GM03348 (cell line): ENCODE measurements at regions not wholly inside any gene's neighbourhood (a gene's known extent, or its start where the extent isn't known, plus 50 kb on each side); places are given as distances from the start of the nearest gene placed in this dataset.
"Not testable (repeated sequence)": the region's sequence is repeated elsewhere in the genome, so short reads cannot be mapped to it uniquely, and the experiment has no call there.

ENCODE experiments used
- DNase-seq: peaks from one replicate; pipeline ENCODE4 v3.0.0; 2012; ENCODE audit warnings: low spot score

DNA sequence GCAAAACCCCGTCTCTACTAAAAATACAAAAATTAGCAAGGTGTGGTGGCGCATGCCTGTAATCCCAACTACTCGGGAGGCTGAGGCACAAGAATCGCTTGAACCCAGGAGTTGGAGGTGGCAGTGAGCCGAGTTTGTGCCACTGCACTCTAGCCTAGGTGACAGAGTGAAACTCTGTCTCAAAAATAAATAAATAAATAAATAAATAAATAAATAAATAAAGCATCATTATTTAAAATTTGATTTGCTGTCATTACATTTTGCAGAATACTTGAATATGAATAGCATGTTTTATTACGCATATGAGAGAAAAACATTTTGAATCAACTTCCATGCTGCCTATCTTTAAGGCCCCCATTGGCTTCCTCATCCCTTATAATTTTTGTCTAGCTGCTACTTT is 53.4 kb upstream of the MED14 start:
- not testable (repeated sequence) for DNase-seq

- DNase-seq: no peak
Measured at GRCh38 chrX:40792433-40792832, 57.1 kb upstream of the MED14 start.

GRCh38 chrX:40794829-40795130 is 59.4 kb upstream of the MED14 start:
- DNase-seq: not testable (repeated sequence)

GRCh38 chrX:40799745-40800144 is 64.4 kb upstream of the MED14 start:
- DNase-seq: not testable (repeated sequence)

- DNase-seq: no peak
Measured at GRCh38 chrX:40805404-40805803, 70.1 kb upstream of the MED14 start.

DNA sequence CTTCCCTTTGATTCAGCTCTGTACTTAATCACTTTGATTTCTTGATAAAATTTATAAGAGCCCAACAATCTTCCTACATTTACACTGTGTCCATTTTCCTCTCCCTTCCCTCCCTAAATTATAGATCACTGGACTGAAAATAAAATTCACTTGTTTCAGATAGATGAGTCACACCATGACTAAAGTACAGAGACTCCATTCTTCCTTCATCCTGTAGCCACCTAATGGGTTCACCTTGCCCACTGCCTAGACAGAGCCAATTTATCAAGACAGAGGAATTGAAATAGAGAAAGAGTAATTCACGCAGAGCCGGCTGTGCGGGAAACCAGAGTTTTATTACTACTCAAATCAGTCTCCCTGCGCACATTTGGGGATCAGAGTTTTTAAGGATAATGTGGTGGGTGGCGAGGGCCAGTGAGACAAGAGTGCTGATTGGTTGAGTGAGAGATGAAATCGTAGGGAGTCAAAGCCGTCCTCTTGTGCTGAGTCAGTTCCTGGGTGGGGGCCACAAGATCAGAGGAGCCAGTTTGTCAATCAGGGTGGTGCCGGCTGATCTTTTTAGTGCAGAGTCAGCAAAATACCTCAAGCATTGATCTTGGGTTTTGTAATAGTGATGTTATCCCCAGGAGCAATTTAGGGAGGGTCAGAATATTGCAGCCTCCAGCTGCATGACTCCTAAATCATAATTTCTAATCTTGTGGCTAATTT is 71.3 kb upstream of the MED14 start:
- no peak for DNase-seq

DNA sequence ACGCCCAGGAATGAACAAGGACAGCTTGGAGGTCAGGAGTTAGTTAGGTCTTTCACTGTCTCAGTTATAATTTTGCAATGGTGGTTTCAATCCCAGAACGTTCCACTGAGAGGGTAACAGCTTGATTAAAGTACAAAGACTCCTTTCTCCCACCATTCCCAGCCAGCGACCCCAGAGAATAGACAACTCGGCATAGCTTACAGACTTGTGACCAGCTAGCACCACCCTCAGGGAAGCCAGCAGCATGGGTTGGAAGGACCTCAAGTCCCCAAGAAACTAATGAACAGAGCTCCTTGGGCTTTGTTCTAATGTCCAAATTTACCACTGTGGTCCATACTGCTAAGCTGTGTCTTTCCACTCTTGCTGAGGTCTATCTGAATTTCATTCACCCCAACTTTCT is 72.0 kb upstream of the MED14 start:
- no peak for DNase-seq

DNA sequence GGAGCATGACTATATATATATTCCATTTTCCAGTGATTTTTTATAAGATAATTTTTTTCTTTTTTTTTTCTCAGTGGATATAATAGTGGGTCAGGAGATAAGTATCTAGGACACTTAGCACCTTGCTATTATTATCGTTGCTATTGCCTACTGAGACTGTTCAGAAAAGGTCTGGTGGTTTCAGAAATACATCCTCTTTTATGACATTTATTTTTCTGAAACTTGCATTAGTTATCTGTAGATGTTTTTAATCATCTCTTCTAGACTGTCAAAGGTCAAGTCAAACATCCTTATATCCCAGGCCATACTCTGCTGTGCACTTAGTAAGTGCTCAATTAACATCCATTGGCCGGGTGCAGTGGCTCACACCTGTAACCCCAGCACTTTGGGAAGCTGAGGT is 72.9 kb upstream of the MED14 start:
- DNase-seq: no peak

DNA sequence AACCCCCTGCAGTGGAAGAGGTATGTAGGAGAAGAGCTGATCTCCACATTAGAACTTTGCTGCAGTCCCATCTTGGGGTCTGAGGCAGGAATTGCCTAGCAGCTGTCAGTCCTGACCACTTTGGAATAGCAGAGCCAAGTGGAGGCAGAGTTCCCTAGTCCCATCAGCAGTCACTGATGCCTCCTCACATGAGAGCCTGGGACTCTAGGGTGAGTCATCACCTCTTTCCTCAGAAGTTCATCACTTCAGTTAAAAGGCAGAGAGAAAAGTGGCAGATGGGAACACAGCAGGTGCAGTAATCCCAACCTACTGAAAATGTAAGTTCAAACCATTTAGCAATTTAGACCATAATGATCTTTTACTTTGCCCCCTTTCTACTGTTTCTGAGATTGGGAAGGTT is 73.9 kb upstream of the MED14 start:
- DNase-seq: peak; percentile 24

DNA sequence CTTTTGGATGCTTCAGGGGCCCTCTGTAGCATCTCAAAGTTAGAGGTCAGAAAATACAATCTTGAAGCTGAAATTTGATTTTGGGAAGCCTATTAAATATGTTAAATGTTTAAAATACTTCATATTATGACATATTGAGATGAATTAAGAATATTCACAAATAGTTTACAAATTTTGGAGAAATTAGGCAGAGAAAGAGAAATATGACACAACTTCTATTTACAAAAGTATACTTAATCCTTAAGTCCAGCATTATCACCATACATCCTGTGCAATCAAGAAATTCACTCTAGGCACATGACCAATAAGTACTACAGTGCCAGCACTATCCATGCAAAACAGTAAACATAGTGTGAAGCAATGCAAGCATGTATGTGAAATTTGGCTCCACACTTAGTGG is 79.7 kb upstream of the MED14 start:
- DNase-seq: not testable (repeated sequence)

GRCh38 chrX:40816906-40817305 is 81.6 kb upstream of the MED14 start:
- DNase-seq: no peak

- no peak for DNase-seq
Measured at GRCh38 chrX:40818236-40818635, 82.9 kb upstream of the MED14 start.

- no peak for DNase-seq
Measured at GRCh38 chrX:40821780-40822179, 86.4 kb upstream of the MED14 start.

DNA sequence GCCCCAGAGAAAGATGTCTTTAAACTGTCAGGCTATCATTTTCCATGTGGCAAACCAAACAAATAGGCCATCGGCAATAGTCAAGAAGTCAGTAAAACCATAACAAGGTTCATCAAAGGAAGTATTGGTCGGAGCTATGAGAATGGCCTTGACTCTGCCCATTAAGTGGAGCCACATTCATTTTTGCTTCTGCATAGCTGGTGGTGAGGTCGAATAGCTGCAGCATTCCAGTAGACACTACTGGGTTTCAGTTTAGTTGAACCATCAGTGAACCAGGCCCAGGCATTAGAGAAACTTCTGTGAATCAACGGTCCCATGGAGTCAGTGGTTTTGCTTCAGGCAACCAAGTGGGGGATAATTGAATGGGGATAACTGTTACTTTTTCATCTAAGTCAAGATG is 92.0 kb upstream of the MED14 start:
- no peak for DNase-seq

GRCh38 chrX:40831750-40832149 is 96.4 kb upstream of the MED14 start:
- no peak for DNase-seq

DNA sequence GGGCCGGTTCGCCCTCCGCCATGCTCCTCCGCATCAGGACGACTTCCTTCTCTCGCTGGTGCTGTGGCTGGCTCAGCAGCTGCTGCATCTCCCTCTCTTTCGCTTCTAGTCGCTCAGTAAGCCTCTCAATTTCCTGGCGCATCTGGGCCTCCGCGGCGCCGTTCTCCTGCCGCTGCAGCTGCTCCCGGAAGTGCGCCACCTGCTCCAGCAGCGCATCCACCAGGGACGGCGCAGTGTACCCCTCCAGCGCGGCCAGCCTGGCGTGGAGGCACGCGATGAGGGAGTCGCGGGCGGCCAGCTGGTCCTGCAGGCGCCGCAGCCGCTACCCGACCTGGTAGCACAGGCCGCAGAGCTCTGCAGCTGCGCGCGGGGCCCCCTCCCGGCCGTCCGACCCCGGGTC is 97.4 kb upstream of the MED14 start:
- DNase-seq: no peak

GRCh38 chrX:40834225-40834624 is 98.9 kb upstream of the MED14 start:
- DNase-seq: no peak

- no peak for DNase-seq
Measured at GRCh38 chrX:40835526-40835925, 100.2 kb upstream of the MED14 start.

DNA sequence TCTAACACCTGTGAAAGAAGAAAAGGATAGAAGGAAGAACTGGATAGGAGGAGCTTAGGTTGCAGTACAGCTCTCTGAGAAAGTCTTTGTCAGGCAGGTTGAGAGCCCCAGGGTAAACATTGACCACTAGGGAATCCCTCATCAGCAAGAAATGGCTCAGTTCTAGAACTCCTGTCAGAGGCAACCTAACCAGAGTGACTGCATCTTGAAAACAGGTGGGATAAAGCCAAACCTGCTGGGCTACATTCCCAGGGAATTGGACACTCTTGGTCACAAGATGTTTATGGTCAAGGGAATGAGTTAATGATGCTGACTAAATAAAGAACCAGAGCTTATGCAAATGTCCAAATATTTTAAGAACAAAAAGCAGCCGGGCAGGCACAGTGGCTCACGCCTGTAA is 108.3 kb upstream of the MED14 start:
- DNase-seq: no peak

DNA sequence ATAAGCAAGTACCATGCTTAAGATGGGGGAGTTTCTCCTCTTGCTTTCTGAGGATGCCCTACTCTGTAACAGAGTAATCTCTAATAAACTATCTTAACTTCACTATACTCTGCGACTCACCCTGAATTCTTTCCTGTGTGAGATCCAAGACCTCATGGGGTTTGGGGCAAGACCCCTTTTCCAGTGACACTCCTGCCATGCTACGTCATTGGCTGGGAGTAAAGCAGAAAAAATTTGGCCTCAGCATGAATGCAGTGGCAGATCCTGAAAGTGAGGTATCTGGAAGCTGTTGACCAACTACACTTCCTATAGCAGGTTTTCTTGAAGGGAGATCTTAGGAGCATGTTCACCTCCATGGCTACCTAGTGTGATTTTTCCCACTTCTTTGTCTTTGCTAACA is 109.1 kb upstream of the MED14 start:
- DNase-seq: no peak

DNA sequence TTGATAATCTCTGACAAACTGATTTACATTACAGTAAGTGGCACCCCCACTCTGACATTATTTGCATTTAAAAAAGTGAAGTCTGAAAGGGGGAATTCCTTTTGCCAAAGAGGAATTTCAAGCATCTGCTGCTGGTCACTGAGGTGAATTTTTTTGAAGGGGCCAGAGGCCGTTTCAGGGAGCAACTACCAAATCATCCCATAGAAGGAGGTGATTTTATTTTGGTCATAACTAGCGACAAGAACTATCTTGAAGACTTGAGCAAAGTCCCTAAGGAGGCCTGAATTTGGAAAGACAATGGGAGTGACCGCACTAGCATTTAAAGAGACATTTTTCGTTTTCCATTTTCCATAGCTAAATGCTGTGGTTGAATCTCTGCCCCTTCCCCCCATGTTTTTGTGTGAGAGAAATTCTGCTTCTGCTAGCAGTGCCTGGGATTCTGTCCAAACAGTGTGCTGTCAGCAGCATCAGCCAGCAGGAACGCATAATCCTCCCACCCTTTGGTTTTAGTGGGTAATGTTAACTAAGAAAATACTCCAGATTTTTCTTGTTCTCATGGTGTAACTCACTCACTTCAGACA is 110.1 kb upstream of the MED14 start:
- peak; percentile 74 for DNase-seq

GRCh38 chrX:40849906-40850823 is 114.8 kb upstream of the MED14 start:
- no peak for DNase-seq

GRCh38 chrX:40852586-40852985 is 117.2 kb upstream of the MED14 start:
- no peak for DNase-seq
